NCI-H128 (cell line): ENCODE measurements at regions not wholly inside any gene's neighbourhood (a gene's known extent, or its start where the extent isn't known, plus 50 kb on each side); places are given as distances from the start of the nearest gene placed in this dataset.
"Not testable (repeated sequence)": the region's sequence is repeated elsewhere in the genome, so short reads cannot be mapped to it uniquely, and the experiment has no call there.

ENCODE experiments used
- DNase-seq: peaks from one replicate; lab custom pipeline; 2025; ENCODE audit not compliant: unreplicated experiment; lab: John Stamatoyannopoulos, UW

DNA sequence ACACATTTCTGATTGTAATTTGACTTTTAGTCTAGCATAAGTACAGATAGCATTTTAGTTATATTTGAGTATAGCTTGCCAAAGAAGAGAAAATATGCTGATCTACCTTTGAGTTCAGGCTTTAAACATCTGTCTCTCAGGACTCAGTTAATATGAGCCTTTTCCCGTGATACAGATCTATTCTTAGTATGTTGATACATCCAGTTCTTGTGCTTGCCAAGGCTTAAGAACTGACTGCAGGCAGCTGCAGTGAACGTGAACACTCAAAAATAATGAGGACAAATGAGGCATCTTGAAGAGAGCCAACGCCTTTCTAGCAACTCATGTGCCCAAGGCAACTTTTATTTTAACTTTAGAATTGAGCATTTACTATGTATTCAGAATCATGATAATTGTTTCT is 325.5 kb downstream of the SI start:
- DNase-seq = no peak

DNA sequence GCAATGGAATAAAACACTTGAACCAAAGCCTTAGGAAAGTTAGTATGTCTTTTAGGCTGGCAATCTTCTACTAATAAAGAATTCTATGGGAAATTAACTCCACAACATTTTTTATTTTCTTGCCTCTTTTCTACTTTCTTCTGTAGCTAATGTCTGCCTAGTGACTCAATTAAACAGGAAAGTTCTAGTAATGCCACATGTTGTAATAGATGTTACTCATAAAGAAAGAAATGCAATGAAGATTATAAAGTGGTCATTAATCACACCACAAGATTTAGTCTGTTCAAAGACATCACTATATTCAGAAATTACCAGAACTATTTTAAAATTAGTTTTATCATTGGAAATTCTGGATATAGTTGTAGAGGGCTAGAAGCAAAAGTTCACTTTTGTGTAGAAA is 329.7 kb downstream of the SI start:
- no peak for DNase-seq

DNA sequence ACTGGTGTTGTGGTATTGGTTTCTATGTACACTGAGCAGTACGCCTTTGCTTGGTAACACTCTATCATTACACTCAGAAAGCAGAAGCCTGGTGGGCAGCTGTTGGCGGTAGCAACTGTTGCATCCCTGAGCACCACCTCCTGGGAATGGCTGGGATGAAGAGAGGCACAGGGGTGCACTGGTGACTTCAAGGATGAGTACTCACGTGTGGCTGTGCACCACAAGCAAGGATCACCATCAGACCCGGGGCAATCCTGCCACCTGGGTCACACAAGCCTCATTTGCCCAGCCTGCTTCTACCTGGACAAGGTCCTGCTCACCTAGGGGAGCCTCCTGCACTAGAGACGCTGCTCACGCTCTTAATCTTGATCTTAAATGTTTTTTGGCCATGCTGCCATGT is 336.4 kb downstream of the SI start:
- DNase-seq = no peak

DNA sequence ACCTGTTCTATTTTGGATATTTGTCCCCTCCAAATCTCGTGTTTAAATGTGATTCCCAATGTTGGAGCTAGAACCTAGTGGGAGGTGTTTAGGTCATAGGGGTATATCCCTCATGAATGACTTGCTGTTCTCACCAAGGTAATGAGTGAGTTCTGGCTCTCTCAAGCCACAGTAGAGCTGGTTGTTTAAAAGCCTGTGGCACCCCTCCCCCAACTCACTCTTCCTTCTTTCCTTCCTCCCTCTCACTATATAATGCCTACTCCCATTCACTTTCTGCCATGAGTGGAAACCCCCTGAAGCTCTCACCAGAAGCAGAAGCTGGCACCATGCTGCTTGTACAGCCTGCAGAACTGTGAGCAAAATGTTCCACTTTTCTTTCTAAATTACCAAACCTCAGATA is 341.1 kb downstream of the SI start:
- no peak for DNase-seq

DNA sequence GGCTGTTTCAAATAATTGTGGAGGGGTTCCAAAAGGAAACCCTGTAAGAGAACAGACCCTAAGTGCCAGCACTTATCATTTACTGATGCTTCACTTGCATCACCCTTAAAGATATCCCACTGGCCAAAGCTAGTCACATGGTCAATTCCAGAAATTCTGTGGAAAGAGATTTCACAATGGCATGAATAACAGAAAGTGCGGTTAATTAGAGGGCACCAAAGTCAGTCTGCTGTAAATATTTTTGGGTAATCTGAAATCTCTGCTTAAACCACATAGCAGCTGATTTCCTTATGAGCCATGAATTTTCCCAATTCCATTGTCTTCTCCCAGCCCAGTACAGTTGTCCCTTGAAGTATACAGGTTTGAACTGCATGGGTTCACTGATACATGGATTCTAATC is 346.1 kb downstream of the SI start:
- no peak for DNase-seq

DNA sequence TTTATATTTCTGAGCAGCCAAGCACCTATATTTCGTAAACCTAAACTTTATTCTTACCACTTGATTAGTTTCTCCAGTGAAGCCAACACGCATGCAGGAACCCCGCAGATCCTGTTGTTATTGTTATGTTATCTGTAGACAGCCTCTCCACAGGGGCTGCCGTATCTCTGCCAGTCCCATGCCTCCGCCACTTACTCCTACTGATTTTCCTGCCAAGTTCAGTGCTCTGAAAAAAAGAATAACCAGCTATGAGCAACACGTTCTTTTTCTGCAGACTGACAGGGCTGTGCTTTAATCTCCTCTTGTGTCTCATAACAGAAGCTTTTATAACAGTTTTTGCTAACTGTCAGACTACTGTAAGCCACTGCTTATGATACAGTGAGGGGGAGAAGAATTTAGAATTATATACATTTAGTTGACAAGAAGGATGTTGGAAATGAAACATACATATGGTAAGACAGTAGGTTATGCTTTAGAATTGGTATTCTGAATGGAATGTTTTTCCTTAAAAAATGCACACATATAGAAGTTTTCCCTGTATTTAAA is 347.4 kb downstream of the SI start:
- no peak for DNase-seq

DNA sequence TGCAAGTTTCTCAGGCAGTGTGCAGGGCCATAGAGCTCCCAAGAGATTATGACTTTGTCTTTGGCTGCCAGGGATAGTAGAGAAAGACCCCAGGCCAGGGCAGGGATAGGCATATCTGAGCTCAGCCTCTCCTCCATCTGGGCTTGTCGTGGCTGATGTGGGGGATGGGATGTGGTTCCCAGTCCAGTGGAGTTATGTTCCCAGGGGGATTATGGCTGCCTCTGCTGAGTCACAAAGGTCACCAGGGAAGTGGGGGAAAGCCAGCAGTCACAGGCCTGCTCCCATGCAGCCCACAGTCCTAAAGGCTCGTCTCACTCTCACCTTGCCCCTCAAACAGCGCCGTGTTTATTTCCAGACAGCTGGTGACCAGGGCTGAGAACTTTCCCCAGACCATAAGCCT is 354.9 kb downstream of the SI start:
- no peak for DNase-seq

DNA sequence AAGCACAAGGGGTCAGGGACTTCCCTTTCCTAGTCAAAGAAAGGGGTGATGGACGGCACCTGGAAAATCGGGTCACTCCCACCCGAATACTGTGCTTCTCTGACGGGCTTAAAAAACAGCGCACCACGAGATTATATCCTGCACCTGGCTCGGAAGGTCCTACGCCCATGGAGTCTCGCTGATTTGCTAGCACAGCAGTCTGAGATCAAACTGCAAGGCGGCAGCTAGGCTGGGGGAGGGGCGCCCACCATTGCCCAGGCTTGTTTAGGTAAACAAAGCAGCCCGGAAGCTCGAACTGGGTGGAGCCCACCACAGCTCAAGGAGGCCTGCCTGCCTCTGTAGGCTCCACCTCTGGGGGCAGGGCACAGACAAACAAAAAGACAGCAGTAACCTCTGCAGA is 375.5 kb downstream of the SI start:
- DNase-seq = not testable (repeated sequence)

DNA sequence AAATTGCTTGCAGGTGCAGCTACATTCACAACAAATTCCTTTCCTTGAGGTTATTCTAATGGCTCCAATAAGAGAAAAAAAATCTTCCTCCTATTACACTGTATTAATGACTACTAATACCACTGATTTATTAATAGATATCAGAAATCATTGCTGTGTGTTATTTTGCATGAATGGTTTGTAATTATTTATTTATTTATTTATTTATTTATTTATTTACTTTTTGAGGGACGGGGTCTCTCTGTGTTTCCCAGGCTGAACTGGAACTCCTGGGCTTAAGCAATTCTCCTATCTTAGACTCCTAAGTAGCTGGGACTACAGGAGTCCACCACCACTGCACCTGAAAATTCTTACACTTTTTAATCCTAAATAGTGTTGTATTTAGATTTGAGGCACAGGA is 390.4 kb downstream of the SI start:
- no peak for DNase-seq

DNA sequence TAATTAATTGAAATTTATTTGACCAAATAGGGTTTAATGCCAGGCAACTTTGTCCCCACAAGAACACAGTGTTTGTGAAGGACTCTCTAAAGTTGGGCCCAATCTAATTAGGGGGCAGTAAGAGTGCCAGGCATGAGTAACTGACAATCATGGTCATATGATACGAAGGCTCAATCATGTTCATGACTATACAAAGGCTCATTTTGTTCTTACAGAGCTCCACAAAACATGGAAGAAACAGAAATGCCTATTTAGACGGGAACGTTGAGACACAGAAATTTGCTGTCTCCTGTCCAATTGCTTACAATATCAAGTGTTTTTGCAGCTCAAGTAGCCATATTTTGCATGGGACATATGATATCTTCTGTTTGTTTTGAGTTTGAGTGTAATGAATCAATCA is 391.1 kb downstream of the SI start:
- DNase-seq = no peak

DNA sequence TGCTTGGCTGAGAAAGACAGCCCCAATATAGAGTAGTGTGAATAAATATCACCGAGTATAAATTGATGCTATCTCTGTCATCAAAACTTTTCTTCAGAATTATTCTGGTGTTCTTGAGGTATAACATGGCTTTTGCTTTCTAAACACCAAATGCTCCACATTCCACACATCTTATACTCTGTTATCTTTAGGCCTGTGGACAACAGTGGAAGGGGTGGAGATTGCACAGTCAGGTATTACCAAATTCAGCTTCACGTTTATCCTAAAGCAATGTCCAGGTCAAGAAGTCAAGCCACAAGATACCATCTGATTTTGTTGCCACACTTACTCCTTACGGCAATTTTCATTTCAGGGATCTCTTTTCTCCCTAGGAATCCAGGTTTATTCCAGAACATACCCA is 394.8 kb downstream of the SI start:
- DNase-seq = no peak

DNA sequence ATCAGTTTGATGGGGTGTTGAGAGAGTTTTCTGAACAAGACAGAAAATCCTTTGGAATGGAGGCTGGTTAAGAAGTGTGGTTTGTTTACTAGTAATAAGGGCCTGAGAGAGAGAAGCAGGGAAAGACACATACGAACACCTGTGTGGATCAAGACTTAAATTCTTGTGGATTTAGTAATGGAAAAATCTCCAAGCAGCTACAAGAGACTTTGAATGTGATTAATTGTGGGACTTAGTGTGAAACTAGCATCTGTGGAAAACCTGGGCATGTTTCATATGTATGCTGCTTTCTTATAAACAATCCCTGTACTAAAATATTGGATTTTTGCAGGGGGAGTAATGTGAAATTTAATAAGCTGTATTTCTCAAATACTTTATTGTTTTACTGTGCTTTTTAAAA is 399.1 kb downstream of the SI start:
- no peak for DNase-seq

DNA sequence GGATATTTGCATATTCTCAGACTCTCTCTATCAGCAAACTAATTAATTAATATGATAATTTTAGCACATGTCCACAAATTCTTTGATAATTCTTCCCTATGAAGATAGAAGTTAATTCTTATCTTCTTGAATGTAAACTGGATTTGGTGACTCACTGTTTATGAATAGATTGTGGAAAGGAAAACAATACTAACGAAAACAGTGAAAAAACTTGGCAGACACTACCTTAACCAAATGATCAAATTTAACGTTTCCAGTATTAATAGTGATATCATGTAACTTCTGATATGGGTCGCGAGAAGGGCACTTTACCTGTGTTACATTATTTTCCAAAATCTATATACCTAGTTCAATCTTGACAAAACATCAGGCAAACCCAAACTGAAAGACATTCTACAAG is 401.0 kb downstream of the SI start:
- DNase-seq = no peak

DNA sequence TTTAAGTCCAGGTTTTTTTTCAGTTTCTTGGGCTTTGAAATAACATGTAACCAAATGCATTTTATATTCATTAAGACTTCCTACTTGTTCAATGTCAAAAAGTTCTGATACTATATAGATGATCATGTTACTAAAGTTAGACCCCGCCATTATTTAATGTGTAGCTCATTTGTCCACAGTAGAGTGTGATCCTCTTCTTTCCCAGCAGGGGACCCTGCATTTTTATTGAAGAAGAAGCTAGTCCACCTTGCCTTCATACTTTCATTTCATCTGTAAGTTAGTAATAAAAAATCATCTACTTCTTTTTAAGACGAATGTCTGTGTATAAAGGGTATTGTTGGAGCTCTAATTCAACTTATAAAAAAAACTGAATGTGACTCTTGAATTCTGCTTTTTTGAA is 404.6 kb downstream of the SI start:
- DNase-seq = no peak

DNA sequence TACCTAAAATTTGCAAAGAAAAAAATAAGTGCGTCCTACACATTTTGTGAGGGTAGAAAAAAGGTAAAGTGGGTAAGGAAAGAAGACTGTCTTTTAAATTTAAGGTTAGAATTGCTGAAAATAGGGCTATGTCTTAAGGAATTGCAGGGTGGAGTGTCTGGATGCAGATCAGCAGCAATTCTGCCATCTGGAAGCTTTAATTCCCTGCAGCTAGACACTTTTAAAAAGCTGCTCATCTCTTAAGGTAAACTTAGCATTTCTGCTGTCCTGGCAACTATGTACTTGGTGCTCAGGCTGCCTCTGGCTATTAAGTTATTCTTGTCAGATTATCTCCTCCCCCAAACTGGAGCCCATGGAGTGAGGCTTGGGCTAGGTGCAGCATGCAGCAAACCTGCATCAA is 420.2 kb downstream of the SI start:
- no peak for DNase-seq

DNA sequence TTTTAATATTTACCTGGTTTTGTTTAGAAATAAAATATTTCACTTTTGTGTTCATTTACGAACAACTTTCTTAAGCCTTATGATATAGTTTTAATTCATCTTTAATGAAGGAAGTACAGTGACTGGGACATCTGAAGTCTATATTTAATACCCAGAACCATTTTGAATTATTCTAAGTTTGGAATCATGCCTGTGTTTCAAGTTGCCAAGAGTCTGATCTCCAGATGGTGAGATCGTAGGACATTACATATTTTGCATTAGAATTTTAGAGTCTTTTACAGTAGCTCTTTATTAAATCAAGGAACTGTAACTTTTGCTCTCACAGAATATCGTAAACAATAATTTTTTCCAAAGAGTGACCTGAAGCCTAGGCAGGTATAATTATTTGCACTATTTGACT is 420.7 kb downstream of the SI start:
- DNase-seq = no peak

DNA sequence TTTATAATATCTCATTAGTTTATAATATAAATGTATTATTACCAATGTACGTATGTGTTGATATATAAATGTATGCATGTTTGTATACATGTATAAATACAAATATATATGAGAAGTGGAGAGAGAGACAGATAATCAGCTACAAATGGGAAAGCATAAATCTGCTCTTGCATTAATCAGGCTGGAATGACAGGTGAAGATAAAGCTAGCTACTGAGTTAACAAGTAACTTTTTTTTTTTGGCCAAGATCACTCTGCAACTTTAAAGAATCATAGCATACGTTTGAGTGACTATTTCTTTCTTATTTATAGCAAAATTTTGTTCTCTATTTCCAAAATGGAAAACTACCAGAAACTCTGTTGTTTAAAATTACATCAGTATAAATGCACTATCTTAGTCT is 422.8 kb downstream of the SI start:
- no peak for DNase-seq

DNA sequence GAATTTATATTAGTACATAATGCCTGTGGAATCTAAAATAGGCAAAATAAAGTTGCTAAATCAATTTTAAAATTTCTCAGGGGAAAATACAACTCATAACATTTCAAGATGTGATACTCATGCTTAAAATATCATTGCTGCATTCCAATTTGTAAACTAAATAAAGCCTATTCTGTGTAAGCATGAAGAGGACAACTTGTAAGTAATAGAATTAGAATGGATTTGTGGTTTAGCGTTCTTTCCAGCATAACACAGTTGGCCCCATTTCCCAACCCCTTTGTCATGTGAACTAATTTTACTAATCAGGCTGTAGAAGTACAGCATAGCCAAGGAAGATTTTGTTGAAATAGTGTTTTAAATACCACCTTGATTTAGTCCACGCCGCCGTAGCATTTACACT is 437.2 kb downstream of the SI start:
- DNase-seq = no peak

DNA sequence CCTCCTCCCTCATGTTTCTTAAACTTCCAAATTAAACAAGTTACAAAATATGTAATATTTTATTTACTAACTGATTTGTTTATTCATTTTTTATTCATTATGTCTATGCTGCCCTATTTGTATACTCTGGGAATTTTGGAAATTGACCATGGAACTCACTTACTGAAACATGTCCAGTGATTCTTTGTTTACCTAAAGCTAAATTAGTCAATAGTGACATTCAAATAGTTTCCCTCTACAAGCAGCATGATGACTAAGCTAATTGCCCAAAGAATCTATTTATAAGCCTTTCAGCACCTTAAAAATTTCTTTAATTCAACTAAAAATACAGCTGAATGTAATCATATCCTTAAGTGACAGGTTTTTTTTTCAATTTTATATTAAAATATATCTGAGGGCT is 437.7 kb downstream of the SI start:
- no peak for DNase-seq

DNA sequence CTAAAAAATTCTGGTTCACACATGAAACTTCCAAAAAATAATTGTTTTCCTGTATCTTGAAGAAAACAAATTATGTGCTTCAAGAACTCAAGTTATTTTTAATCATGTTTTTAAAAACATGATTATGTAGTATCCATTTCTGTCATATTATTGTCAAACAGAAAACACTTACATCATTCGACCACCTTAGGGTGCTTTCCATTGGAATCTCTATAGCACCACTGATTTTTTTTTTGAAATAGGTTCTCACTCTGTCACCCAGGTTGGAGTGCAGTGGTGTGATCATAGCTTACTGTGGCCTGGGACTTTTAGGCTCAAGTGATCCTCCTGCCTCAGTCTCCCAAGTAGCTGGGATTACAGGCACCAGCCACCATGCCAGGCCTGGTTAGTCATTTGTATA is 457.3 kb downstream of the SI start:
- no peak for DNase-seq

DNA sequence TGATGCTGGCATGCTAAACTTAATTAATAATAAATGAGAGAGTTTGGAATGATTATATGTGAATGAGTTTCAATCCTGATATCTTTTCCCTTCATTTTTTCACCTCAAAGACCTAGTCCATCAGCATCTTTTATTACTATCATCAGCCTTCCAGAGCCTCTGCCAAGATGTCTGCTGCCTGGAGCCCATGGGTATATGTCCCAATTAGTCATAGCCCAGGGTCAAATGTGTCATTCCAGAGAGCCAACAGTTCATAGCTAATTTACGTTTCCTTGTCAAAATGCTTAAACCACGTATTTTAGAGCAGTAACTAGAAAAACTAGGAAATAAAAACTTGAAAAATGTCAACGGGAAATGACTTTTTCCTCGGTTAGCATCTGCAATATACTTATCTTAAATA is 457.9 kb downstream of the SI start:
- no peak for DNase-seq

DNA sequence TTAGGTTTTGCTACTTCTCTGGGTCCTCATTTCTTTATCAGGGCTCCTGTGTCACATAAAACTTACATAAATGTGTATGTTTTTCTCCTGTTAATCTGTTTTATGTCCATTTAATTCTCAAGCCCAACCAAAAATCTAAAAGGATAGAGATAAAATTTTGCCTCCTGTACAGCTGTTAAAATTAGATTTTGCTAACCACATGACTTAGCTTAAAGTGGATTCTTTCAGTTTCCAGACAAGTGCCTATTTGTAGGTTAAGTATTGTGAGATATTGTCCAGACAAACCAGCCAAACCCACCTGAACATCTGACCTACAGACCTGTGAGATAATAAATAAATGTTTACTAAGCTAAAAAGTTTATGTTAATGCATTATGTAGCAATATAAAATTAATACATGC is 465.5 kb downstream of the SI start:
- no peak for DNase-seq

DNA sequence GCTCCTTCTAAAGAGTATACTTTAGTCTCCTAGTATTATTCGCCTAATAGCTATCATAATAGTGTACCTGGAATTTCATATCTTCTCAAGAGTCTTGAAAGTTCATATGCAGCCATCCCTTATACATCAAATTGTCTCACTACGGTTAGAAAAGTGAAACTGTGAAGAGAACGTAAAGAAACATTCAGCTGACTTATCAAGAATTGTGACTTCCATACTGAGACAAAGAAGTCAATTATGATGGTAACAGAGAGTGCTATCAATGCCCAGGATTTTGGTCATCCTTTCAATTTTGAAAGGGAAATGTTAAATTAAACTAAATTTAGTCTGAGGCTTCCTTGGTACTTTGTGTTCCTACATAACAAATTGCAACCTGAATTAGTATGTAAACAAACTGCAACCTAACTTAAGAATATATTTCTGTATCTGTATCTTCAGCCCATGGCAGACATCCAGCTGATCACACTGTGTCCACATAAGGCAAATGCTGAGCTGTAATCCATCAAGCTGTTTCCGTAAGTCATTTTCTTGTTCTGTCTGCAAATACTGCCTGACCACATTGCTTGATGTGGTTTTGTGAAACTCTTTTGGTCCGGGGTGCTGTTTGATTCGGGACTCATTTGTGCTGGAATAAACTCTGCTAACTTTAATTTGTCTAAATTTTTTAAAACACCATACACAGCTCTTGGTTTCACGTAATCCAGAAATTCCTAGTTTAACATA is 469.6 kb downstream of the SI start:
- DNase-seq = no peak
